ENCODE measurements at regions not wholly inside any gene's neighbourhood (a gene's known extent, or its start where the extent isn't known, plus 50 kb on each side); places are given as distances from the start of the nearest gene placed in this dataset.

- no peaks in the 10 kb centered on the region for H3K4me1 Mint-ChIP-seq (ENCODE audit: low read depth in 2 of 2)
- H3K27me3 Mint-ChIP-seq: peaks cover 25 to 38% of the 10 kb centered on the region in 2 donors
- H3K9me3 Mint-ChIP-seq: no peaks in the 10 kb centered on the region
- no peak overlapping the region for H3K27ac Mint-ChIP-seq
- ATAC-seq (replicated peaks) (no peak), DNase-seq (no peak)
- no peaks in the 10 kb centered on the region for H3K36me3 Mint-ChIP-seq (ENCODE audit: insufficient read depth)
- no peak overlapping the region for H3K4me3 Mint-ChIP-seq
Measured at GRCh38 chr1:29820401-29820800, 584.1 kb downstream of the PTPRU start.

GRCh38 chr1:29812408-29813135, 576.2 kb downstream of the PTPRU start:
- no peak overlapping the region for H3K4me3 Mint-ChIP-seq
- no peaks in the 10 kb centered on the region for H3K4me1 Mint-ChIP-seq (ENCODE audit: low read depth in 2 of 2)
- H3K27ac Mint-ChIP-seq: no peak overlapping the region
- H3K36me3 Mint-ChIP-seq (ENCODE audit: insufficient read depth): peaks cover 3% of the 10 kb centered on the region
- peaks cover 24 to 30% of the 10 kb centered on the region in 2 donors for H3K27me3 Mint-ChIP-seq
- no peaks in the 10 kb centered on the region for H3K9me3 Mint-ChIP-seq
- no peak for DNase-seq
- no peak for ATAC-seq (replicated peaks)

- no peaks in the 10 kb centered on the region for H3K4me1 Mint-ChIP-seq (ENCODE audit: low read depth in 2 of 2)
- peaks cover 3% of the 10 kb centered on the region for H3K36me3 Mint-ChIP-seq (ENCODE audit: insufficient read depth)
- no peak overlapping the region for H3K4me3 Mint-ChIP-seq
- peaks cover 17 to 30% of the 10 kb centered on the region in 2 donors for H3K27me3 Mint-ChIP-seq
- no peak overlapping the region for H3K27ac Mint-ChIP-seq
- H3K9me3 Mint-ChIP-seq: no peaks in the 10 kb centered on the region
- no peak for ATAC-seq (replicated peaks)
- DNase-seq: no peak
Measured at GRCh38 chr1:29811727-29812407, 575.5 kb downstream of the PTPRU start.

- Mint-ChIP-seq H3K9me3 (no peaks in the 10 kb centered on the region), H3K4me3 (no peak overlapping the region), H3K4me1 (ENCODE audit: low read depth in 2 of 2) (no peaks in the 10 kb centered on the region), H3K27me3 (peaks cover 17 to 30% of the 10 kb centered on the region in 2 donors), H3K36me3 (ENCODE audit: insufficient read depth) (peaks cover 3% of the 10 kb centered on the region), H3K27ac (no peak overlapping the region)
- ATAC-seq (replicated peaks) (no peak), DNase-seq (no peak)
Measured at GRCh38 chr1:29811247-29811646, 574.9 kb downstream of the PTPRU start.

GRCh38 chr1:29810121-29811120, 574.1 kb downstream of the PTPRU start:
- Mint-ChIP-seq H3K27ac (no peak overlapping the region), H3K27me3 (peaks cover 17 to 30% of the 10 kb centered on the region in 2 donors), H3K36me3 (ENCODE audit: insufficient read depth) (peaks cover 3% of the 10 kb centered on the region), H3K4me1 (ENCODE audit: low read depth in 2 of 2) (no peaks in the 10 kb centered on the region), H3K4me3 (no peak overlapping the region), H3K9me3 (no peaks in the 10 kb centered on the region)
- DNase-seq: no peak
- no peak for ATAC-seq (replicated peaks)

- H3K27ac Mint-ChIP-seq: no peak overlapping the region
- no peaks in the 10 kb centered on the region for H3K4me1 Mint-ChIP-seq (ENCODE audit: low read depth in 2 of 2)
- H3K36me3 Mint-ChIP-seq (ENCODE audit: insufficient read depth): peaks cover 3% of the 10 kb centered on the region
- DNase-seq (no peak), ATAC-seq (replicated peaks) (no peak)
- H3K9me3 Mint-ChIP-seq: no peaks in the 10 kb centered on the region
- H3K4me3 Mint-ChIP-seq: no peak overlapping the region
- H3K27me3 Mint-ChIP-seq: peaks cover 17 to 34% of the 10 kb centered on the region in 2 donors
Measured at GRCh38 chr1:29809446-29810120, 573.3 kb downstream of the PTPRU start.

- Mint-ChIP-seq H3K36me3 (ENCODE audit: insufficient read depth) (no peaks in the 10 kb centered on the region), H3K9me3 (no peaks in the 10 kb centered on the region), H3K4me3 (no peak overlapping the region), H3K4me1 (ENCODE audit: low read depth in 2 of 2) (no peaks in the 10 kb centered on the region), H3K27me3 (peaks cover 29 to 47% of the 10 kb centered on the region in 2 donors), H3K27ac (no peak overlapping the region)
- DNase-seq (no peak), ATAC-seq (replicated peaks) (no peak)
Measured at GRCh38 chr1:29808141-29808995, 572.0 kb downstream of the PTPRU start.

GRCh38 chr1:29807689-29808088, 571.4 kb downstream of the PTPRU start:
- peaks cover 31 to 53% of the 10 kb centered on the region in 2 donors for H3K27me3 Mint-ChIP-seq
- H3K9me3 Mint-ChIP-seq: no peaks in the 10 kb centered on the region
- DNase-seq: no peak
- no peaks in the 10 kb centered on the region for H3K4me1 Mint-ChIP-seq (ENCODE audit: low read depth in 2 of 2)
- H3K36me3 Mint-ChIP-seq (ENCODE audit: insufficient read depth): no peaks in the 10 kb centered on the region
- H3K27ac Mint-ChIP-seq: no peak overlapping the region
- no peak overlapping the region for H3K4me3 Mint-ChIP-seq
- no peak for ATAC-seq (replicated peaks)

- Mint-ChIP-seq H3K27me3 (peaks cover 40 to 62% of the 10 kb centered on the region in 2 donors), H3K4me3 (no peak overlapping the region), H3K9me3 (no peaks in the 10 kb centered on the region), H3K27ac (no peak overlapping the region), H3K36me3 (ENCODE audit: insufficient read depth) (no peaks in the 10 kb centered on the region), H3K4me1 (ENCODE audit: low read depth in 2 of 2) (no peaks in the 10 kb centered on the region)
- no peak for ATAC-seq (replicated peaks)
- no peak for DNase-seq
Measured at GRCh38 chr1:29806646-29807319, 570.5 kb downstream of the PTPRU start.

GRCh38 chr1:29805896-29806160, 569.5 kb downstream of the PTPRU start:
- Mint-ChIP-seq H3K4me3 (no peak overlapping the region), H3K9me3 (no peaks in the 10 kb centered on the region), H3K27ac (no peak overlapping the region), H3K27me3 (peaks cover 44 to 65% of the 10 kb centered on the region in 2 donors), H3K4me1 (ENCODE audit: low read depth in 2 of 2) (no peaks in the 10 kb centered on the region), H3K36me3 (ENCODE audit: insufficient read depth) (no peaks in the 10 kb centered on the region)
- ATAC-seq (replicated peaks): no peak
- DNase-seq: no peak

- H3K9me3 Mint-ChIP-seq: no peaks in the 10 kb centered on the region
- H3K36me3 Mint-ChIP-seq (ENCODE audit: insufficient read depth): no peaks in the 10 kb centered on the region
- ATAC-seq (replicated peaks) (no peak), DNase-seq (no peak)
- H3K27me3 Mint-ChIP-seq: peaks cover 40 to 65% of the 10 kb centered on the region in 2 donors
- no peak overlapping the region for H3K27ac Mint-ChIP-seq
- no peaks in the 10 kb centered on the region for H3K4me1 Mint-ChIP-seq (ENCODE audit: low read depth in 2 of 2)
- H3K4me3 Mint-ChIP-seq: no peak overlapping the region
Measured at GRCh38 chr1:29805122-29805895, 569.0 kb downstream of the PTPRU start.
